ENCODE measurements at regions not wholly inside any gene's neighbourhood (a gene's known extent, or its start where the extent isn't known, plus 50 kb on each side); places are given as distances from the start of the nearest gene placed in this dataset.

GRCh38 chr15:87761736-87762509, 494.6 kb downstream of the NTRK3 start:
- DNase-seq, result no peak
- H3K4me1 Mint-ChIP-seq, result peaks cover 10% of the 10 kb centered on the region
- H3K27me3 Mint-ChIP-seq, result no peaks in the 10 kb centered on the region
- H3K9me3 Mint-ChIP-seq (ENCODE audit: low read depth), result no peaks in the 10 kb centered on the region
- peaks cover 3% of the 10 kb centered on the region for H3K36me3 Mint-ChIP-seq
- no peak overlapping the region for H3K4me3 Mint-ChIP-seq
- CTCF ChIA-PET, result no interaction called here
- ATAC-seq, result no peak
- H3K27ac Mint-ChIP-seq, result peak overlapping the region; percentile 16

GRCh38 chr15:87760547-87761314, 495.8 kb downstream of the NTRK3 start:
- H3K4me3 Mint-ChIP-seq, result no peak overlapping the region
- H3K9me3 Mint-ChIP-seq (ENCODE audit: low read depth), result no peaks in the 10 kb centered on the region
- no peak for ATAC-seq
- CTCF ChIA-PET, result no interaction called here
- H3K36me3 Mint-ChIP-seq, result peaks cover 3% of the 10 kb centered on the region
- DNase-seq, result no peak
- H3K27me3 Mint-ChIP-seq, result no peaks in the 10 kb centered on the region
- peaks cover 10% of the 10 kb centered on the region for H3K4me1 Mint-ChIP-seq
- no peak overlapping the region for H3K27ac Mint-ChIP-seq

DNA sequence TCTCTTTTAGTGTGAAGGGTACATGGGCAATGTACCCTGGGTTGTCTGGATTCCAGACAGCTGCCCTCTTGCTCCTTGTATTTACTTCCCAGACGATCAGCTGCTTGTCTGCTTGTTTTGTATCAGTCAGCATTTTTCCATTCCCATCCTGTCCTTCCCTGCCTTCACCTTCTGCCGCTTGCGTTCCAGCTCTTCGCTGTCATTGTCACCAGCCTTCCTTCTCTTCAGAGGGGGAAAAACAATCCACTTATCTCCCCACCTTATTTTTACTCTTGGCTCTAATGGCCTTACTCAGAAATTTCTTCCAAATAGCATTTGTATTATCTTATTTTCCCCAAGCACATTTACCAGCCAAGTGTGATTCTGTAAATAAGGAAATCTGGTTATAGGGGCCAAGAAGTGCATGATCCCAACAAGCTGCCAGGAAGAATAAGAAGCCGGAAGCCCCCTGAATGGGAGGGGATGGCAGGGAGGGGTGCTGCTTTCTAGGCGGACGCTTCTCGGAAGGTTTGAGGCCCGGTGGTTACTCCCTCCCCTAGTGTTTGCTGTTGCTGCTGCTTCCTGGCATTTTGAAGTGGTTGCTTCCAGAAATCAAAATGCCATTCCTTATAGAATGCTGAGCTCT, 497.6 kb downstream of the NTRK3 start:
- Mint-ChIP-seq H3K36me3 (peaks cover 3% of the 10 kb centered on the region), H3K9me3 (ENCODE audit: low read depth) (no peaks in the 10 kb centered on the region), H3K4me1 (peaks cover 10% of the 10 kb centered on the region), H3K4me3 (no peak overlapping the region), H3K27me3 (no peaks in the 10 kb centered on the region), H3K27ac (no peak overlapping the region)
- no peak for DNase-seq
- ATAC-seq, result no peak
- CTCF ChIA-PET, result no interaction called here

DNA sequence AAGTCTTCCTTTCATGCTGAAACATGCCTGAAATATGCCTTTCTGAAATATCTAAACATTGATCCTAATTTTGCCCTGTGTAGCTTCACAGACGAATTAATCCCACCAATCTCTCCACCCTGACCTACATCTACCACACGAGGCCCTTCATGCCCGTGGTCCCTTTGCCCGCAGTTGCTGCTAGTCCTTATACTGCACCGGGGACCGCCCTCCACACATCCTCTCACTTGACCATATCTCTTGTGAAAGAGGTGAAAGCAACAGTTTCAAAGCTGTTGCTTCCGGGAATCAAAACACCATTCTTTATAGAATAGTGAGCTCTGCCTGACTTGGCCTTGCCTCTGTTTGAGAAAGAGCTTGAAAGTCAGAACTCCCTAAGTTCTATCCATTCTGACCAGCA, 499.5 kb downstream of the NTRK3 start:
- CTCF ChIA-PET, result no interaction called here
- Mint-ChIP-seq H3K27me3 (peaks cover 3% of the 10 kb centered on the region), H3K27ac (no peak overlapping the region), H3K36me3 (peaks cover 3% of the 10 kb centered on the region), H3K9me3 (ENCODE audit: low read depth) (no peaks in the 10 kb centered on the region), H3K4me1 (peaks cover 7% of the 10 kb centered on the region), H3K4me3 (no peak overlapping the region)
- no peak for ATAC-seq
- DNase-seq, result no peak

DNA sequence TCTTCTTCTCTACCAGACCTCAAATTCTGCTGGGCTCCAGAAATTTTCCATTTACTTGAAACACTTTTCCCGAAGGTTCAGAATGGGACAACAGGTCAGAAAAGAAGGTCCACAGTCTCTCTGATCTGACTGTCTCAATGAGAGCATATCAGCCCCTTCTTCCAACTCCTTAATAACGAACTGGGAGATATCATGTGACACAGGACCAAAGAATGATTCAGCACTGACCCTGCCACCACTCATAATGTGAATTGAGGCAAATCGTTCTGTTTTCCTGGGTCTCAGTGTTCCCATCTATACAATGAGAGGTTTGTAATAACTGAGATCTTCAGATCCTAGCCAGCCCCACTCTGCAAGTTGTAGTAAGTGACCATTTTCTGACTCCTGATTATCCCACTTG, 500.5 kb downstream of the NTRK3 start:
- no peaks in the 10 kb centered on the region for H3K9me3 Mint-ChIP-seq (ENCODE audit: low read depth)
- ATAC-seq, result no peak
- H3K36me3 Mint-ChIP-seq, result no peaks in the 10 kb centered on the region
- DNase-seq, result no peak
- H3K27me3 Mint-ChIP-seq, result peaks cover 3% of the 10 kb centered on the region
- CTCF ChIA-PET, result no interaction called here
- H3K27ac Mint-ChIP-seq, result no peak overlapping the region
- H3K4me1 Mint-ChIP-seq, result no peaks in the 10 kb centered on the region
- H3K4me3 Mint-ChIP-seq, result no peak overlapping the region

DNA sequence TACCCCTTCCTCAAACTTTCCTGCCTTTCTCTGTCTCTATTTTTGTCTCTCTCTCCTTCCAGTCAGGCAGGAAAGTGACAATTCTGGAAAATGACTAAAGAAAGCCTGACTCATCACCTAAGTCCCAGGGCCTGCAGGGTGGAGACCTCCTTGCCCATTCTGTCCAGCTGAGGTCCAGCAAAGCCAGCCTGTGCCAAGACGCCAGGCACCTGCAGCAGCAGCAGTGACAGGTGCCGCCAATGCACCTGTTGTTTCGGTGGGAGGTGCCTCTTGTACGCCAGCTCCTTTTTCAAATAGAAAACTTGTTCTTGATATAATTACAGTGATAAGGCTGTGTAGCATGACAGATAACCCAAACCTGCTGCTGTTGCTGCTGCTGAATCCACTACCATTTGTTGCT, 501.3 kb downstream of the NTRK3 start:
- H3K4me1 Mint-ChIP-seq, result no peaks in the 10 kb centered on the region
- peaks cover 3% of the 10 kb centered on the region for H3K27me3 Mint-ChIP-seq
- no peaks in the 10 kb centered on the region for H3K9me3 Mint-ChIP-seq (ENCODE audit: low read depth)
- H3K27ac Mint-ChIP-seq, result no peak overlapping the region
- no peaks in the 10 kb centered on the region for H3K36me3 Mint-ChIP-seq
- DNase-seq (no peak), ATAC-seq (no peak)
- CTCF ChIA-PET, result no interaction called here
- no peak overlapping the region for H3K4me3 Mint-ChIP-seq

- no peak overlapping the region for H3K27ac Mint-ChIP-seq
- H3K4me1 Mint-ChIP-seq, result no peaks in the 10 kb centered on the region
- ATAC-seq (no peak), DNase-seq (no peak)
- H3K4me3 Mint-ChIP-seq, result no peak overlapping the region
- no peaks in the 10 kb centered on the region for H3K36me3 Mint-ChIP-seq
- H3K9me3 Mint-ChIP-seq (ENCODE audit: low read depth), result no peaks in the 10 kb centered on the region
- H3K27me3 Mint-ChIP-seq, result peaks cover 3% of the 10 kb centered on the region
- CTCF ChIA-PET, result no interaction called here
Observed at GRCh38 chr15:87753539-87753938, 503.0 kb downstream of the NTRK3 start.

GRCh38 chr15:87752250-87752951, 504.1 kb downstream of the NTRK3 start:
- Mint-ChIP-seq H3K36me3 (no peaks in the 10 kb centered on the region), H3K27ac (no peak overlapping the region), H3K9me3 (ENCODE audit: low read depth) (no peaks in the 10 kb centered on the region), H3K27me3 (peaks cover 3% of the 10 kb centered on the region), H3K4me3 (no peak overlapping the region), H3K4me1 (no peaks in the 10 kb centered on the region)
- ATAC-seq (no peak), DNase-seq (no peak)
- CTCF ChIA-PET, result no interaction called here

- no peak for DNase-seq
- CTCF ChIA-PET, result no interaction called here
- Mint-ChIP-seq H3K4me1 (no peaks in the 10 kb centered on the region), H3K36me3 (no peaks in the 10 kb centered on the region), H3K9me3 (ENCODE audit: low read depth) (no peaks in the 10 kb centered on the region), H3K4me3 (no peak overlapping the region), H3K27me3 (peaks cover 3% of the 10 kb centered on the region), H3K27ac (no peak overlapping the region)
- ATAC-seq, result no peak
Observed at GRCh38 chr15:87748483-87748882, 508.1 kb downstream of the NTRK3 start.

DNA sequence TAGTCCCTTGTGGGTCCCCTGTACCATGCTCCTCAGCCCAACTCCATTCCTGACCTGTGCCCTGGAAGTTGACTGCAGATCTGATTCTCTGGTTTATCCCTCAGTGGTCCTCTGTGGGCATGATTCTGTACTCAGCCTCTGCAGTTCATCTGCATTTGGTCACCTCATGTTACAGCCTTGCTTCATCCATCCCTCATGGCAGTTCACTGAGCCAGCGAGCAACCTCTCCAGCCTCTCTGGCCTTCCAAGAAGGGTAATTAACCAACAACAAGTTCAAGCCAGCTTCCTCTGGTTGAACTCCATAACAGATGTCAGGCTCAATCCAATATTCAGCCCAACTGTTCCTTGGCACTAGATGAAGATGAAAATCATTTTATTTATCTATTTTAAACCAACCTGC, 509.5 kb downstream of the NTRK3 start:
- Mint-ChIP-seq H3K27me3 (no peaks in the 10 kb centered on the region), H3K4me3 (no peak overlapping the region)
- CTCF ChIA-PET, result no interaction called here

DNA sequence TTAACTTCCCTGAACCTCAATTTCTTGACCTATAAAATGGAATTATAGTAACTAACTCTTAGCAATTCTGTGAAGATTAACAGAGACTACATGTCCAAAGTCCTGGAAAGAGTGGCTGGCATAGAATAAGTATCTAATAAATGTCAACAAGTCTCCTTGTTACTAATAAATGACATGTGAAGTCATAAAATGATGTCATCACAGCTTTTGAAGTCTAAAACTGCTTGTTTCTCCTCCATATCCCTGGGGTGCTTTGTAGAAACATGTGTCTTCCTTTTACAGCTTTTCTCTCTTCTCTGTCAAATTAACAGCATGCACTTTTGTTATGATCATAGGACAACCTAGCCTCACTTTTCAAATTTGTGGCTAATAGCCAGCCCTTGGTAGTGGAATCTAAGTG, 510.2 kb downstream of the NTRK3 start:
- CTCF ChIA-PET, result no interaction called here
- Mint-ChIP-seq H3K4me1 (no peaks in the 10 kb centered on the region), H3K4me3 (no peak overlapping the region), H3K27ac (no peak overlapping the region), H3K27me3 (no peaks in the 10 kb centered on the region), H3K36me3 (no peaks in the 10 kb centered on the region), H3K9me3 (ENCODE audit: low read depth) (no peaks in the 10 kb centered on the region)
- DNase-seq (no peak), ATAC-seq (no peak)

More for the DNA sequence above, 509.5 kb downstream of the NTRK3 start:
- Mint-ChIP-seq H3K9me3 (ENCODE audit: low read depth) (no peaks in the 10 kb centered on the region), H3K27ac (no peak overlapping the region), H3K4me1 (no peaks in the 10 kb centered on the region), H3K36me3 (no peaks in the 10 kb centered on the region)
- ATAC-seq (no peak), DNase-seq (no peak)

DNA sequence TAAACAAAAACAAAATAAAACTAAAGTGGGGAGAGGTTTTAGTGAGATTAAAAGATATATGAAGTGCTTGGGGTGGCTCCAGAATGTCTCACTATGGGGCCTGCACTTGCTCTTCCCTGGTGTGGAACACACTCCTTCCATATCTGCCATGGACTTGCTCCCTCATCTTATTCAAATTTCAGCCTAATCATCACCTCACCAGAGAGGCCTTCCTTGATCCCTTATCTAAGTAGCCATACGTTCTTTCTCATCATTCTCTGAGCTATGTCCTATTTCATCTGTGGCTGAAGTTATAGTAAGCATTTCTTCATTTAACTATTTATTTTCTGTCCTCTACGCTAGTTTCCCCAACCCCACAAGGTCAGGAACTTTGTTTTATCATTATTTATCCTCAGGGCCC, 511.7 kb downstream of the NTRK3 start:
- DNase-seq, result no peak
- no peaks in the 10 kb centered on the region for H3K9me3 Mint-ChIP-seq (ENCODE audit: low read depth)
- no peak overlapping the region for H3K27ac Mint-ChIP-seq
- no peaks in the 10 kb centered on the region for H3K36me3 Mint-ChIP-seq
- CTCF ChIA-PET, result no interaction called here
- ATAC-seq, result no peak
- no peaks in the 10 kb centered on the region for H3K27me3 Mint-ChIP-seq
- H3K4me3 Mint-ChIP-seq, result no peak overlapping the region
- no peaks in the 10 kb centered on the region for H3K4me1 Mint-ChIP-seq

DNA sequence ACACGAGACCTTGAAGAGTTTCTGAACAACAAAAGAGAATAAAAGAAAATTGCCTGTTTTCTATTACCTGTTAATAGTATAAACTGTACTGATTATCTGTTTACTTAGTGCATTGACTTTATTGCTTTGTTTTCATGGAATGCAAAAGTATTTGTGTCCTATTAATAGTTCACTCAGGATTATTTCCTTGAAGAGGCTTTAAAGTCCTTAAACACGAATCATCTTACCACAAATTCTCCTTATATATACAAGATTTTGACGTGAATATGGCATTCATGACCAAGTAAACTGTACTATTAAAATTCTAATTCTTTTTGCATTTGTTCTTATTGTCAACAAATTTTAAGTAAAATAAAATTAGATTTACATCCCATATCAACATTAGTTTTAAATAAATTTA, 513.0 kb downstream of the NTRK3 start:
- ATAC-seq (no peak), DNase-seq (no peak)
- no peak overlapping the region for H3K27ac Mint-ChIP-seq
- no peaks in the 10 kb centered on the region for H3K4me1 Mint-ChIP-seq
- no peak overlapping the region for H3K4me3 Mint-ChIP-seq
- no peaks in the 10 kb centered on the region for H3K36me3 Mint-ChIP-seq
- H3K27me3 Mint-ChIP-seq, result no peaks in the 10 kb centered on the region
- H3K9me3 Mint-ChIP-seq (ENCODE audit: low read depth), result no peaks in the 10 kb centered on the region
- CTCF ChIA-PET, result no interaction called here
